B cell (primary cell): ENCODE measurements at regions not wholly inside any gene's neighbourhood (a gene's known extent, or its start where the extent isn't known, plus 50 kb on each side); places are given as distances from the start of the nearest gene placed in this dataset.

Experiments used
- ATAC-seq: fragments of 200-7000 bp; cut with Tn5 transposase; one replicate; pipeline ENCODE4 v1.10.0; 2021; ENCODE audit warnings: low read depth, mild to moderate bottlenecking, moderate number of reproducible peaks, moderate library complexity
- CTCF ChIA-PET: fragments of 350-600 bp; sonication (Branson Sonifier 250); formaldehyde crosslinking; loops from one replicate; lab custom pipeline; 2021; ENCODE audit warnings: antibody characterized with exemption, inconsistent platforms; lab: Charles Lee
- POLR2A ChIA-PET: fragments of 350-600 bp; sonication (Branson Sonifier 250); formaldehyde crosslinking; loops from one replicate; lab custom pipeline; 2021; ENCODE audit warnings: antibody characterized with exemption; lab: Charles Lee
- DNase-seq: peaks from one replicate; pipeline ENCODE4 v3.0.0; 2013
- H2AFZ ChIP-seq: 2 replicates; pipeline ENCODE4 v1.6.1; 2012; ENCODE audit warnings: mild to moderate bottlenecking, low read depth, low read length; ENCODE audit not compliant: insufficient read depth, poor library complexity, severe bottlenecking
- H3K27ac ChIP-seq, 2 donors: 1 replicate in 1 of 2; 2 replicates in 1 of 2; pipeline ENCODE4 v1.5.1; 2012 to 2013; ENCODE audit warnings: low read length in 2 of 2, mild to moderate bottlenecking in 2 of 2, moderate library complexity in 1 of 2
- H3K27me3 ChIP-seq, 4 experiments: fragments of 200-600 bp in 1 of 4; sonication (generic) in 1 of 4; replicated peaks in 1 of 4; 1 replicate in 2 of 4; 2 replicates in 2 of 4; pipeline versions ENCODE4 v1.6.1 to v1.7.0; 2013 to 2016; ENCODE audit warnings: low read length in 3 of 4, mild to moderate bottlenecking in 2 of 4, mixed read lengths in 1 of 4, moderate library complexity in 1 of 4; ENCODE audit not compliant: insufficient read depth in 4 of 4, control insufficient read depth in 3 of 4; ENCODE audit errors: control extremely low read depth in 1 of 4
- H3K36me3 ChIP-seq, 2 experiments: replicated peaks in 1 of 2; 1 replicate in 1 of 2; 2 replicates in 1 of 2; pipeline versions ENCODE4 v1.6.1 to v1.7.1; 2013; ENCODE audit warnings: low read length in 1 of 2; ENCODE audit not compliant: insufficient read depth in 2 of 2, control insufficient read depth in 1 of 2; ENCODE audit errors: control extremely low read depth in 1 of 2, extremely low read depth in 1 of 2
- H3K4me1 ChIP-seq, 2 donors: fragments of 200-600 bp in 1 of 2; sonication (generic) in 1 of 2; 1 replicate in 1 of 2; 2 replicates in 1 of 2; pipeline versions ENCODE4 v1.5.1 to v1.6.1; 2013 to 2017; ENCODE audit warnings: low read length in 2 of 2; ENCODE audit not compliant: control insufficient read depth in 2 of 2, insufficient read depth in 2 of 2
- H3K4me2 ChIP-seq: replicated peaks from 2 replicates; pipeline ENCODE3; 2012; ENCODE audit warnings: mild to moderate bottlenecking, low read depth, low read length; ENCODE audit not compliant: poor library complexity, severe bottlenecking
- H3K4me3 ChIP-seq, 5 experiments: fragments of 200-600 bp in 1 of 5; sonication (generic) in 1 of 5; 1 replicate in 3 of 5; 2 replicates in 2 of 5; pipeline versions ENCODE4 v1.5.1 to v1.7.0; 2011 to 2016; ENCODE audit warnings: low read length in 4 of 5, mild to moderate bottlenecking in 4 of 5, low read depth in 2 of 5, control low read depth in 1 of 5, moderate library complexity in 1 of 5; ENCODE audit not compliant: insufficient read depth in 1 of 5; ENCODE audit errors: control extremely low read depth in 1 of 5, extremely low read depth in 1 of 5
- H3K79me2 ChIP-seq: fragments of 200-600 bp; sonication (generic); one replicate; pipeline ENCODE4 v1.6.0; 2016; ENCODE audit warnings: low read length; ENCODE audit not compliant: control insufficient read depth, insufficient read depth
- H3K9ac ChIP-seq: fragments of 200-600 bp; sonication (generic); 2 replicates; pipeline ENCODE4 v1.6.1; 2017; ENCODE audit warnings: mild to moderate bottlenecking, low read length, moderate library complexity
- H3K9me3 ChIP-seq, 3 donors: one replicate each; pipeline versions ENCODE4 v1.6.1 to v1.7.1; 2013; ENCODE audit warnings: low read length in 2 of 3; ENCODE audit not compliant: control insufficient read depth in 2 of 3, insufficient read depth in 1 of 3; ENCODE audit errors: control extremely low read depth in 1 of 3
- H4K20me1 ChIP-seq: 2 replicates; pipeline ENCODE4 v1.6.0; 2012; ENCODE audit warnings: mild to moderate bottlenecking, low read length; ENCODE audit not compliant: insufficient read depth, control insufficient read depth, poor library complexity, severe bottlenecking
- H3K27ac Mint-ChIP-seq: one replicate; pipeline ENCODE4 v1.8.0; 2021; ENCODE audit warnings: mixed read lengths
- H3K27me3 Mint-ChIP-seq: one replicate; pipeline ENCODE4 v1.8.0; 2021; ENCODE audit warnings: mixed read lengths
- H3K4me1 Mint-ChIP-seq: one replicate; pipeline ENCODE4 v1.8.0; 2021; ENCODE audit warnings: mixed read lengths
- H3K4me3 Mint-ChIP-seq: one replicate; pipeline ENCODE4 v1.8.0; 2021; ENCODE audit warnings: mixed read lengths
- H3K9me3 Mint-ChIP-seq: one replicate; pipeline ENCODE4 v1.8.0; 2022; ENCODE audit warnings: mixed read lengths; ENCODE audit not compliant: insufficient read depth
- EZH2 ChIP-seq: IDR thresholded peaks from 2 replicates; pipeline ENCODE4 v1.6.1; 2012; ENCODE audit warnings: borderline replicate concordance, low read depth, mild to moderate bottlenecking, moderate library complexity, low read length; ENCODE audit not compliant: insufficient read depth, poor library complexity, severe bottlenecking
- WGBS: methylation state at CpG from one replicate; pipeline ENCODE4 v1.1.5; 2013; ENCODE audit warnings: missing lambda C conversion rate; ENCODE audit not compliant: insufficient coverage; 5-methylcytosine and 5-hydroxymethylcytosine counted together
- intact Hi-C: fragments of 100-400 bp; cut with micrococcal nuclease; formaldehyde crosslinking; loops from one replicate; pipeline ENCODE4 v1.10.0; 2022
- TF ChIP-seq, protein P1 (sequence below): fragments of 200-600 bp; IDR thresholded peaks from one replicate; pipeline ENCODE4 v1.8.0; 2022; ENCODE audit warnings: antibody characterized with exemption, mild to moderate bottlenecking

DNA sequence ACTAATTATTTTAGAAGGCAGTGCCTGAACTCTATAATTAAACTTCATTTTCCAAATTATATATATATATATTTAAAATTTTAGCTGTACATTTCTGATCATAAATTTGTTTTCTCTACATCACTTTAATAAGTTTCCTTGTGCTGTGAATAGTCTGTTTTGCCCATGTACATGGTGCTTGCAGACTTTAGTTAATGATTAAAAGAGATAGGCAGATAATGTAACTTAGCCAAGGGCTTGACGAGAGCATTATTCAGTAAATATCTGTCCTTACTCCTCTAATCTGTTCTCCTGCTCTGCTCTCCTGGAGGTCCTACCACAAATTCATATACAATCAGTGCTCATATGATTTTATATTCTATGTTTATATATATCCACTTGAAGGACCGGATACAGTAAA is 595.2 kb upstream of the KIF2B start:
- no peak overlapping the region for H3K4me2 ChIP-seq
- H3K36me3 ChIP-seq, result no peaks in the 10 kb centered on the region
- H2AFZ ChIP-seq, result no peak overlapping the region
- H3K9me3 ChIP-seq, result no peaks in the 10 kb centered on the region
- no peak overlapping the region for H3K4me3 ChIP-seq
- no peak overlapping the region for H3K27ac Mint-ChIP-seq
- POLR2A ChIA-PET, result no interaction called here
- no peak overlapping the region for H3K9ac ChIP-seq
- DNase-seq (no peak), ATAC-seq (no peak)
- no CpG with 5 or more reads among the region's 2 CpGs for WGBS
- H3K27ac ChIP-seq, result no peak overlapping the region
- no peaks in the 10 kb centered on the region for H3K4me1 ChIP-seq
- TF ChIP-seq EZH2, result no peak
- TF ChIP-seq, protein P1, sequence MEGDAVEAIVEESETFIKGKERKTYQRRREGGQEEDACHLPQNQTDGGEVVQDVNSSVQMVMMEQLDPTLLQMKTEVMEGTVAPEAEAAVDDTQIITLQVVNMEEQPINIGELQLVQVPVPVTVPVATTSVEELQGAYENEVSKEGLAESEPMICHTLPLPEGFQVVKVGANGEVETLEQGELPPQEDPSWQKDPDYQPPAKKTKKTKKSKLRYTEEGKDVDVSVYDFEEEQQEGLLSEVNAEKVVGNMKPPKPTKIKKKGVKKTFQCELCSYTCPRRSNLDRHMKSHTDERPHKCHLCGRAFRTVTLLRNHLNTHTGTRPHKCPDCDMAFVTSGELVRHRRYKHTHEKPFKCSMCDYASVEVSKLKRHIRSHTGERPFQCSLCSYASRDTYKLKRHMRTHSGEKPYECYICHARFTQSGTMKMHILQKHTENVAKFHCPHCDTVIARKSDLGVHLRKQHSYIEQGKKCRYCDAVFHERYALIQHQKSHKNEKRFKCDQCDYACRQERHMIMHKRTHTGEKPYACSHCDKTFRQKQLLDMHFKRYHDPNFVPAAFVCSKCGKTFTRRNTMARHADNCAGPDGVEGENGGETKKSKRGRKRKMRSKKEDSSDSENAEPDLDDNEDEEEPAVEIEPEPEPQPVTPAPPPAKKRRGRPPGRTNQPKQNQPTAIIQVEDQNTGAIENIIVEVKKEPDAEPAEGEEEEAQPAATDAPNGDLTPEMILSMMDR, result no peak
- H3K4me3 Mint-ChIP-seq, result no peak overlapping the region
- no peaks in the 10 kb centered on the region for H4K20me1 ChIP-seq
- intact Hi-C loops, result no loop called here
- CTCF ChIA-PET, result no interaction called here
- no peaks in the 10 kb centered on the region for H3K79me2 ChIP-seq
- H3K27me3 ChIP-seq, result no peaks in the 10 kb centered on the region
- no peaks in the 10 kb centered on the region for H3K4me1 Mint-ChIP-seq
- H3K9me3 Mint-ChIP-seq, result peaks cover 7% of the 10 kb centered on the region
- no peaks in the 10 kb centered on the region for H3K27me3 Mint-ChIP-seq

- H3K9ac ChIP-seq, result no peak overlapping the region
- H3K9me3 Mint-ChIP-seq, result peaks cover 7% of the 10 kb centered on the region
- H3K4me3 ChIP-seq, result no peak overlapping the region
- intact Hi-C loops, result no loop called here
- H3K4me2 ChIP-seq, result no peak overlapping the region
- H3K27me3 Mint-ChIP-seq, result no peaks in the 10 kb centered on the region
- DNase-seq (no peak), ATAC-seq (no peak)
- H3K4me3 Mint-ChIP-seq, result no peak overlapping the region
- no peak overlapping the region for H2AFZ ChIP-seq
- H3K27ac Mint-ChIP-seq, result no peak overlapping the region
- no peaks in the 10 kb centered on the region for H3K36me3 ChIP-seq
- no CpG with 5 or more reads among the region's 2 CpGs for WGBS
- POLR2A ChIA-PET, result no interaction called here
- no peaks in the 10 kb centered on the region for H3K9me3 ChIP-seq
- no peaks in the 10 kb centered on the region for H3K4me1 ChIP-seq
- no peaks in the 10 kb centered on the region for H3K79me2 ChIP-seq
- no peak for TF ChIP-seq EZH2
- TF ChIP-seq, protein P1, result no peak
- no peaks in the 10 kb centered on the region for H3K27me3 ChIP-seq
- no peak overlapping the region for H3K27ac ChIP-seq
- no peaks in the 10 kb centered on the region for H3K4me1 Mint-ChIP-seq
- CTCF ChIA-PET, result no interaction called here
- H4K20me1 ChIP-seq, result no peaks in the 10 kb centered on the region
Observed at GRCh38 chr17:53227111-53227510, 595.6 kb upstream of the KIF2B start.
